Liver (tissue), 3 donors: ENCODE measurements at regions not wholly inside any gene's neighbourhood (a gene's known extent, or its start where the extent isn't known, plus 50 kb on each side); places are given as distances from the start of the nearest gene placed in this dataset.

ENCODE experiments used
- GABPA ChIP-seq, 2 donors: IDR thresholded peaks in 1 of 2; conservative IDR thresholded peaks in 1 of 2; 2 replicates each; pipeline ENCODE4 v1.6.1; 2016; ENCODE audit warnings: antibody characterized with exemption in 2 of 2, mild to moderate bottlenecking in 1 of 2, moderate library complexity in 1 of 2
- HNF4A ChIP-seq, 2 donors: conservative IDR thresholded peaks; 2 replicates each; pipeline ENCODE4 v1.6.1; 2016; ENCODE audit warnings: antibody characterized with exemption in 2 of 2, mild to moderate bottlenecking in 2 of 2
- RAD21 ChIP-seq, 2 donors: IDR thresholded peaks; 2 replicates each; pipeline ENCODE4 v1.6.1; 2016; ENCODE audit warnings: antibody characterized with exemption in 2 of 2, mild to moderate bottlenecking in 2 of 2
- TAF1 ChIP-seq: conservative IDR thresholded peaks from 2 replicates; pipeline ENCODE4 v1.6.1; 2016; ENCODE audit warnings: antibody characterized with exemption, mild to moderate bottlenecking
- TF ChIP-seq, protein P1 (sequence below): fragments of 150-350 bp; IDR thresholded peaks from 2 replicates; pipeline ENCODE4 v1.5.1; 2017; ENCODE audit warnings: improper control_type of control experiment, low read depth, low read length; ENCODE audit not compliant: missing input control
- donor health status: healthy.
- donor health status: healthy.

DNA sequence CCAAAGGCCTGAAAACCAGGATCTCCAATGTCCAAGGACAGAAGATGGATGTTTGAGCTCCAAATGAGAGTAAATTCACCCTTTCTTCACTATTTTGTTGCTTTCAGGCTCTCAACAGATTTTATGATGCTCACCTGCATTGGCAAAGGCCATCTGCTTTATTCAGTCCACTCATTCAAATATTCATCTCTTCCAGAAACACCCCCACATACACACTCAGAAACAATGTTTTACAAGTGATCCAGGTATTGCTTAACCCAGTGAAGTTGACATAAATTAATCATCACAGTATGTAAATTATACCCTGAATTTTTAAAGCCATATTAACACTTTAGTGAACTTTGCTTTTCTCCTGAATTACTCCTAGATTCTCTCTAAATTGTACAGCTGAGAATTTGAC, 63.3 kb downstream of the DUSP6 start:
- no peak for TF ChIP-seq GABPA (IDR thresholded peaks at IDR 0.05 in 1 of 2, conservative IDR thresholded peaks at IDR 0.05 in 1 of 2)
- TF ChIP-seq, protein P1, sequence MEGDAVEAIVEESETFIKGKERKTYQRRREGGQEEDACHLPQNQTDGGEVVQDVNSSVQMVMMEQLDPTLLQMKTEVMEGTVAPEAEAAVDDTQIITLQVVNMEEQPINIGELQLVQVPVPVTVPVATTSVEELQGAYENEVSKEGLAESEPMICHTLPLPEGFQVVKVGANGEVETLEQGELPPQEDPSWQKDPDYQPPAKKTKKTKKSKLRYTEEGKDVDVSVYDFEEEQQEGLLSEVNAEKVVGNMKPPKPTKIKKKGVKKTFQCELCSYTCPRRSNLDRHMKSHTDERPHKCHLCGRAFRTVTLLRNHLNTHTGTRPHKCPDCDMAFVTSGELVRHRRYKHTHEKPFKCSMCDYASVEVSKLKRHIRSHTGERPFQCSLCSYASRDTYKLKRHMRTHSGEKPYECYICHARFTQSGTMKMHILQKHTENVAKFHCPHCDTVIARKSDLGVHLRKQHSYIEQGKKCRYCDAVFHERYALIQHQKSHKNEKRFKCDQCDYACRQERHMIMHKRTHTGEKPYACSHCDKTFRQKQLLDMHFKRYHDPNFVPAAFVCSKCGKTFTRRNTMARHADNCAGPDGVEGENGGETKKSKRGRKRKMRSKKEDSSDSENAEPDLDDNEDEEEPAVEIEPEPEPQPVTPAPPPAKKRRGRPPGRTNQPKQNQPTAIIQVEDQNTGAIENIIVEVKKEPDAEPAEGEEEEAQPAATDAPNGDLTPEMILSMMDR: no peak
- no peak for TF ChIP-seq RAD21 (IDR thresholded peaks at IDR 0.05)
- no peak for TF ChIP-seq HNF4A (conservative IDR thresholded peaks at IDR 0.05)
- no peak for TF ChIP-seq TAF1
